GM21528 (cell line): ENCODE measurements at regions not wholly inside any gene's neighbourhood (a gene's known extent, or its start where the extent isn't known, plus 50 kb on each side); places are given as distances from the start of the nearest gene placed in this dataset.

Experiments
- ATAC-seq: cut with Tn5 transposase; IDR thresholded peaks from one replicate; pipeline ENCODE4 v1.9.1; 2021; ENCODE audit warnings: mild to moderate bottlenecking, moderate library complexity; ENCODE audit not compliant: unreplicated experiment, low FRiP score

DNA sequence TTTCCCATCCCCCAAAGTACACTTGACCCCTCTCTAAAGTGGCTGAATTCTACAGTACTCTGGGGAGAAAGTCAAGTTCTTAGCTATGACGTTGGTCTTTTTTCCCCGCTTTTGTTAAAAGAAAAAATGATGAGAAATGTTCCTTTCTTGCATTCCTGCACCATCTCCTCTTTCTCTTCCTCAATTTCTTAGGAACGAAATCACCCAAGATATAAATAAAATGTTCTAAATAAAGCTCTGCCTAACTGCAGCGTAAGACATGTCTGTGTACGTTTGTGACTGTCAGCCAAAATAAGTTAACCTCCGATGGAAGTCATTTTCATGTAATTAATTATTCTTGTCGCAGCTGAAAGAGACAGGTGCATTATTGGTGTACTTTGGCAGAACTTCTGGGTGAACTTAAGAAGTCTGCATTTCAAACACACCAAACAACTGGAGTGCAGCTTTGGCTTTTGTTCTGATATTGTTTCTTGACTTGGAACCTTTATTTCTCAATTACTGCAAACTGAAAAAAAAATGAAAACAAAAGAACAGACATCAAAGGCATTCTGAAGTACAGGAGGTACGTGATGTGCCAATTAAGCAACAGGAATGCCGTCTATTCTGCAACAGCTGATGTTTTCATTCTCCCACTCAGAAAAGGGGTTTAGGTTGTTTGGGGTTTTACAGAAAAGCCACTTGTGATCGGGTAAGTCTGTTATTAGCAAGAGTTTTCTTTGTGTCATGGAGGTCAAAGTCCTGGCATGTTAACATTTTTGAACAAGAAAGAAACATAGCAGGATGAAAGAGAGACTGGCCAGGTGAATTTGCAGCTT is 82.4 kb upstream of the SDK1 start:
- no peak for ATAC-seq

DNA sequence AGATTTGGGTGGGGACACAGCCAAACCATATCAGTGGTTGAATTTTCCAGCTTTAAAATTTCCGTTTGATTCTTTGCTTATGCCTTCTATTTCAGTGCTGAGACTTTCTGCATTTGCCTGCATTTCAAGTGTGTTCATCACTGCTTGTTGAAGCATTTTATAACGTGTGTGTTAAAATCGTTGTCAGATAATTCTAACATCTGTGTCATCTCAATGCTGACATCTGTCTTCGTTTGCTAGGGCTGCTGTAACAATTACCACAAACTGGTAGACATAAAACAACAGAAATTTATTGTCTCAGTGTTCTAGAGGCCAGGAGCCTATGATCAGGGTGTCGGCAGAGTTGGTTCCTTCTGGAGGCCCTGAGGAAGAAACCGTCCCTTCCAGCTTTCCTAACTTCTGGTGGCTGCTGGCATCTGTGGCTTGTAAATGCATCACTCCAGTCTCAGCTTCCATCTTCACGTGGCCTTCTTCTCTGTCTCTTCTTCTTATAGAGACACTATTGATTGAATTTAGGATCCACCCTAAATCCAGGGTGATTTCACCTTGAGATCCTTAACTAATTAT is 71.1 kb upstream of the SDK1 start:
- ATAC-seq, result no peak

DNA sequence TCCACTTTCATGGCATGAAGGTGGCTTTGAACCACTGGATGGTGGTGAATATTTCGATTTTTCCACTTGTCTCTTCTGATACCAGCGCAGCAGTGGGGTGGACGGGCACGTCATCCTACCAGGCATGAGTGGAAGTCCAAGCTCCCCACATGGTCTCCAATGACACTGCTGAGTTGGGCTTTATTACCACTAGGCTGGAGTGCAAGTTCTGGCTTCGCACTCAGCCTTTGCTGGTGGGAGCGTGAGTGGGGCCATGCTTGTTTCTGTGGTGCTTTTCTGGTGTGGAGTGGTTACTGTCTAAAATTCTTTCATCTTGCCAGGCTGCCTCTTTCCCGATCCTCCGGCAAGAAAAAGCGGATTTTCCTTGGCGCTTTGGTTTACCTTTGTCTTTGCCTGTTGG is 70.1 kb upstream of the SDK1 start:
- ATAC-seq, result no peak

DNA sequence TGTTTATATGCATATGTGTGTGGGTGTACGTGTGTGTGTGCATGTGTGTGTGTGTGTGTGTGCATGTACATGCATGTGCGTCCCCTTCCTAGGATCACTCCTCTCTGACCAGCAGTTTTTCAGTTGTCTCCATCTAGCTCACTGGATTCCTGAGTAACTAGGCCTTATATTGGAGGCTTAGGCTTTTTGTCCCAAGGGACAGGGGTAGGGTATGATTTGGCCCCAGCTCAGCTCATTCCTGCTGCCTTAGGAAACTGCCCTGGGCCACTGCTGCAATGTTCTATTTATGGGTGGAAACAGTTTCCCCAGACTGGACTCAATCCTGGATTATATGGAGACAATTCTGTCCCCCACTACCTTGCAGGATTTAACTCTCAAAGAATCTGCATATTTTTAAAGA is 68.8 kb upstream of the SDK1 start:
- no peak for ATAC-seq

DNA sequence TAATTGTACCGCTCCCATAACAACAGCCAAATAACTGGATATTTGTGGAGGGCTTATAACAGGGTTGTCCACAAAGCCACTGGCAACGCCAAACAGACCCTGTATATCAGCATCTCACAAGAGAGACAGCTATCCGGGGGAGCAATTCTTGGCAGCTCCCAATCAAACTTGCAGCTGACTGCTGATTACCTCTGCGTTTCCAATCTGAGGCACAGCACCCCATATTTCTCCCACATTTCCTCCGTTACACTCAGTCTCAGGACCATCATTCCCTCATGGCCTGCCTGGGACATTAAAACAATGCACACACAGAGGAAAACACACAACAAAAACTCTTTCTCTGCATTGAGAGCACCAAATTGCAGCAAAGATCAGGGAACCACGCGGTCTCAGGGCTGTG is 67.8 kb upstream of the SDK1 start:
- ATAC-seq, result no peak

DNA sequence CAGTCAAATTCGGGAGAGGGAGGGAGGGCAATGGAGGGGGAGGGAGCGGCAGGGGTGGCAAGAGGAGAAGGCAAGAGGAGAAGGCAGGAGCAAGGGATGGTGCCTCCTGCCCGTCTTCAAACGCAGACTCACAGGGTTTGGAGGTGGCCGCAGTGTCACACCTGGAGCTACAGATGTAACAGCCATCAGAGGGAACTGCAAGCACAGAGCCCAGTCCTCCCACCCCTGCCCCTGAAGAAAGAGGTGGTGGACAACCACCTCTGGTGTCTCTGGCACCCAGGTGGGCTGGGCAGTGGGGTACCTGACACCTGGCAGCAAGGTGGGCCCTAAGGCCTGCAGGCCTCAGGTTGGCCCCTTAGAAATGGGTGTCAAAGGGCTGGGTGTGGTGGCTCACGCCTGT is 67.0 kb upstream of the SDK1 start:
- no peak for ATAC-seq

DNA sequence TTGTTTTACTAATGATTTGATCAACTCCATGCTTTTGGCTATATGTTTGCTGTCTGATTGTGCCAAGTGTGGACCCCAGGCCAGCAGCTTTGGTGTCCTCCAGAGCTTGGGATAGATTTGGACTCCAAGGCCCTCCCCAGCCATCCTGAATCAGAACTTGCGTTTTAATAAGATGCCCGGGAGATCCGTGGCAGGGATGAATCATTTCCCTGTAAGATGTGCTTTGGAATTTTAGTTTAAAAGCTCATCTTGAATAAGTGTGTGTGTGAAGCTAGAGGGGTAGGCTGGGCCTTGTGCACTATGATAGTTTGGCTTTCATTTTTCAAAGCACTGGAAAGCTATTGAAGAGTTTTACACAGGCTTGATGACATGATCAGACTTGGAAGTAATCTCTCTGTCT is 66.2 kb upstream of the SDK1 start:
- ATAC-seq, result no peak

DNA sequence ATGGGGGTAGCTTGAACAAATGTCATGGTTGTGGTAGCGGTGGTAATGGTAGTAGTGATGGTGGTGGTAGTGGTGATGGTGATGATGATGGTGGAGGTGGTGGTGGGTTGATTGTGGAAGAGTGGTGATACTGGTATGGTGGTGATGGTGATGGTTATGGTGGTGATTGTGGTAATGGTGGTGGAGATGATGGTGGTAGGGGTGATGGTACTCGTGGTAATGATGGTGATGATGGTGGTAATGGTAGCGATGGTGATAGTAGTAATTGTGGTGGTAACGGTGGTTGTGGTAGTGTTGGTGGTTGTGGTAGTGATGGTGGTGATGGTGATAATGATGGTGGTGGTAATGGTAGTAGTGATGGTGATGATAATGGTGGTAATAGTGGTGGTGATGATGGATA is 65.7 kb upstream of the SDK1 start:
- no peak for ATAC-seq

DNA sequence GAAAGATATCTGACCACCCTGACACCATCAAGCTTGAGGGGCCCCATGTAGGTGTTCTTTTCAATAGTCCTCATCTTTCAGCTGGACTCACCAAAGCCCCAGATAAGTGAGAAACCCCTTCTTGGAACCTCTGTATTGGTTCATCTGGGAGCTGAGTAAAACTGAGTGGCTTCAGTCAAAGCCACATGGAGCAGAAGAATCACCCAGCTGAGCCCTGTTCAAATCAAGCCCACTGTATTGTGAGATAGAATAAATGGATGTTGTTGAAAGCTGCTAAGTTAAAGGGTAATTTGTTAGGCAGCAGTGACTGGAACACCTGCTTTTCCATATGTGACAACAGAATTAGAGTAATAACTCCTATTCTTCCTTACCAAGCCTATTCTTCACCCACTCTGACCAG is 64.8 kb upstream of the SDK1 start:
- no peak for ATAC-seq

DNA sequence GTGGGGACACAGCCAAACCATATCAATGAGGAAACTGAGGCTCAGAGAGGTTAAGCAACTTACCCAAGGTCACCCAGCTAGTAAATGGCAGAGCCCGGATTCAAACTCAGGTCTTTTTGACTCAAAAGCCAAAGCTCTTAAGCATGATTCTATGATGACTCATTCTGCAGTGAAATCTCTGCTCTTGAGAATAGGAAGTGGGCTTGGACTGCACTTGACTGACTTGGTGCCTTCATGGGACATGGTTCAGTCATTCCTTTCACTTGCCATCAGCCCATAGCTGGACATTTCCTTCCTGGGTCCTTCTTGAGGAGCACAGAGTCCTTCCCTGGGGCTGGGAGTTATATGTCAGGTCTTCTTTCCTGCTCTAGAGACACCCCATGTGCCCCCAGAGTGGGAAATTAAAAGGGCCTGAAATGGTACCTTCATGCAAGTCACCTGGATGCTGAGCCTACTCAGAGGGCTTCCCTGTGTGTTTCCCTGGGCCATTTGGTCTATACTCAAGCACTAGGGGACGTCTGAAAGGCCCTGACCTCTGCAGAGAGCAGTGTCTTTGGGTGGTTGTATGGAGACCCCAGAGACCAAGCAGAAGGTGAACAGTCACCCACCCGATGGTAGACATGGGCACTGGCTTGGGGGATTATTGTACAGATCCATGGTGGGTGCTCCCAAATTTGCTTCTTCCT is 62.4 kb upstream of the SDK1 start:
- ATAC-seq, result no peak

DNA sequence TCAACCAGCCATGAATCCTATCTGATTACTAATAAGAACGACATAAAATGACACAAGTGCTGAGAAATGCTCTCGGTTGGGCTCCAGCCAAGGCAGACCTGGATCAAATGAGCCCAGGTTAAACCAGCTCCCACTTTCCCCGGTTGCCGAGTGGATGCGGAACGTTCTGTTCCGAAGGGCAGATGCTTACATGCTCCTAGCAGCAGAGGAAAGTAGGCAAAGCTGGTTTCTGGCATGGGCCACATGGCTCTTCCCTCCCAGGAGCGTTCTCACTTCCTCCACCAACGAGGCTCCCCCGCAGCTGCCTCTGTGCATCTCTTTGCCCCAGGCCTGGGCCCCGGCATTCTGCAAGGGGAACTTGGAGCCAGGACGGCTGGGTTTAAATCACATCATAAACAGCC is 61.8 kb upstream of the SDK1 start:
- no peak for ATAC-seq

DNA sequence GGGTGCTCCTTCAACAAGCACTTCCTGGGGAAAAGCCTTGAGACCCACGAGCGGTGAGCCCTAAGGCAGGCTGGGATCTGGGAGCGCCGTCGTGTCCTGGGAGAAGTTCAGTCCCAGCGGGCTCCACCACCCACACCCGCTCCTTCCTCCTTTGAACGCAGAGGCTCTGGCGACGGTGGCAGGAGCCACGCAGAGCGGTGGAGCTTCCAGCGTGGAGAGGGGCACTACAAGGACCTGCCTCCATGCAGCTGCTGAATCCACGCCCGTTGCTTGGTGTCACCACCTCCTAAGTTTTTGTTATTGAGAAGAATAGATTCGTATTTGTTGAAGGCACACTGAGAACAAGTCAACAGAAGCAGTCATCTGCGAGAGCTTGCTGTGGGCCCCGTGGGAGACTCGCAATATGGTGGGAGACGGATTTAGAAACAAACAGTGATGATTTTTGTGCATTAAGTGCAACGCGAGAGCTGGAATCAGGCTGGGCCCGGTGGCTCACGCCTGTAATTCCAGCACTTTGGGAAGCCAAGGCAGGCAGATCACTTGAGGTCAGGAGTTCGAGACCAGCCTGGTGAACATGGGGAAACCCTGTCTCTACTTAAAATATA is 60.1 kb upstream of the SDK1 start:
- no peak for ATAC-seq

DNA sequence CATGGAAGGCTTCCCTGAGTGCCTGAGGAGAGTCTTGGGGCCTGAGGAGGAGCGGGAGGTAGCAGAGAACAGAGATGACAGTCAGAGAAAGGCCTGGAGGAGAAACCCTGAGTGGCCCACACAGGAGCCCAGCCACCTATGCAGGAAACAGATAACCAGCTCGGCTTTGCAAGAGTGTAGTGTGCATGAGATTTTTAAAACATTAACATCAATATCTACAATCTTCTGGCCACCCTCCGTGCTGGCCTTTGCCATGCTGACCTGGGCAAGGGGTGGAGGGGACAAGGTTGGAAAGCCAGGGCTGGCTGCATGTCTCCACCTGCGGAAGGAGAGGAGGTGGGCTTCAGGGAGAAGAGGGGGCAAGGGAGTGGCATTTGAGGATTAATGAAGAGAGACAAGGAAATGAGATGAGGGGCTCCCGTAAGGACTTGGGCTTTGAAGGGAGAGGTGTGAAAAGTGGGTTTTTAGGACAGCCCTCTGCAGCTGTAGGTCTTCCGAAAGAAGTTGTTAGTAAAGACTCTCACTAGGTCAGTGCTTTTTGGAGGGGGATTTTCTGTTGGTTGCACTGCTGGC is 59.3 kb upstream of the SDK1 start:
- no peak for ATAC-seq

DNA sequence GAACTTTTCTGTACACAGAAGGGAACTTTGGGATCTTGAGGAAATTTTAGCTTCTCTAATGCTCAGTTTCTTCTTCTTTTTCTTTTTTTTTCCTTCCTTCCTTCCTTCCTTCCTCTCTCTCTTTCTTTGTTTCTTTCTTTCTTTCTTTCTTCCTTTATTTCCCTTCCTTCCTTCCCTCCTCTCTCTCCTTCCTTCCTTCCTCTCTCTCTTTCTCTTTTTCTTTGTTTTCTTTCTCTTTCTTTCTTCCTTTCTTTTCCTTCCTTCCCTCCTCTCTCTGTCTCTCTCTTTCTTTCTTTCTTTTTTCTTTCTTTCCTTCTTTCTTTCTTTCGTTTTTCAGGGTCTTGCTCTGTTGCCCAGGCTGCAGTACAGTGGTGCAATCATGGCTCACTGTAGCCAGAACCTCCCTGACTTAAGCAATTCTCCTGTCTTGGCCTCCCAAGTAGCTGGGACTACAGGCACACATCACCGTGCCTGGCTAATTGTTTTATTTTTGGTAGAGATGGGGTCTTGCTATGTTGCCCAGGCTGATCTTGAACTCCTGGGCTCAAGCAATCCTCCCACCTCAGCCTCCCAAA is 58.6 kb upstream of the SDK1 start:
- ATAC-seq, result no peak

DNA sequence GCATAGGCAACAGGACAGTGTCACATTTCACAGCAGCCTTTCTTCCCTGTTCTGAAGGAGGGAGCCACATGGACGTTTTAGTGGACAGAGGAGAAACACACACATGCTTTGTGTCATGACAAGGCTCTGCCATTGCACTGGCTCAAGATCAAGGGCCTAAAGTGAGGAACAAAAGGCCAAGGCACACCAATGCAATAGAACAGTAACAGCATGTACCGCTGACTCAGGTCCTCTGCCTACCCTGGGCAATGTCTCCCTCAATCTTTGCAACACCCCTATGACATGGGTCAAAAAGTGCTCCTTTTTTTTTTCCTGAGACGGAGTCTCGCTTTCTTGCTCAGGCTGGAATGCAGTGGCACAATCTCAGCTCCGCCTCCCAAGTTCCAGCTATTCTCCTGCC is 57.8 kb upstream of the SDK1 start:
- ATAC-seq, result no peak

DNA sequence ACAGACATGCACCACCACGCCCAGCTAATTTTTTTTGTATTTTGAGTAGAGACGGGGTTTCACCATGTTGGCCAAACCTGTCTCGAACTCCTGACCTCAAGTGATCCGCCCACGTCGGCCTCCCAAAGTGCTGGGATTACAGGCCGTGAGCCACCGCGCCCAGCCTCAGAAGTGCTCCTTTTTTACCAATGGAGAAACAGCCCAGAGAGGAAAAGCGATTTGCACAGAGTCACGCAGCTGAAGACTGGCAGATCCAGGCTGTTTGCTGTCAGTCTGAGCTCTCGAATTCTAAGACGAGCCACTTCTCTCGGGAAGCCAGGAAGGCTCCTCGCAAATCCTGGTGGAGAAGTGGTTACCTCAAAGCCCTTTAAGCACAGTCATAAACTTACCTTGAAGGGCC is 57.4 kb upstream of the SDK1 start:
- ATAC-seq, result no peak

DNA sequence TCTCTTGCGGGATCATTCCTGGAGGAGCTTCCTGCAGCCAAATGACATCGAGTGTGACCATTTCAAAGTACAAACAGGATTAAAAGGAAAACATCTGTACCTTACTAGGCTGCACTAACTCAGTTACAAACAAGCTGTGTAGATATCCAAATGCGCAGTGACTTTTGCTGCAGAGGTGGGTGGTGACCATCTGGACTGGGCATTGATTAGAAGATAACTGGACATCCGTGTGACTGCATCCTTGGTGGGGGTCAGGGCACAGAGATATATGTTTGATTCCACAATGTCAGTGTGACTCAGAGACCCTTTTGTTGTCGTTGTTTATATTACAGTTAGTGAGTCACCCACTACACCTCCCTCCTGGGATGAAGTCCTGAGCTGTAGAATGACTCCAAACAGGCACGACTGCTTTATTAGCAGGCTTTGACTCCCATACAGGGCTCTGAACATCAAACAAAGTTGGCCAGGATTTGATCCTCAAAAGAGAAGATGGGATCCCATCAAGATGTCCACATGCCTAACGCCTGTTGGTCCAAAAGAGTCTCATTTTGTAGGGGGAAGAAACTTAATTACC is 56.7 kb upstream of the SDK1 start:
- ATAC-seq, result no peak

DNA sequence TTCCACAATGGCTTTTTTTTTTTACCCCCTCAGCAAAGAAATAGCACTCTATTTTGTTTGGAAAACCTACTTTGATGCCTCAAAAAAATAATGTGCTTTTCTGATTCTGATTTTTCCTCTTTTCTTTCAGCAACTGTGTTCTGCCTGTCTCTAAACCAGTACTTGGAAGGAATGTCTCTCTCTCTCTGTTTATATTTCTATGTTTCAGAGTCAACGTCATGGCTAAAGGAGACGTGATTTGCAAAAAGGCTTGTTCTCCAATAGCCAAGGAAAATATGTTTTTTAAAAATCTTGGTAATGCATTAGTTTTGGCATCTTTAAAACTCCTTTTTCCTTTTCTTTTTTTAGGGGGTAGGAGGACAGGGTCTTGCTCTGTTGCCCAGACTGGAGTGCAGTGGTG is 56.0 kb upstream of the SDK1 start:
- ATAC-seq, result no peak

DNA sequence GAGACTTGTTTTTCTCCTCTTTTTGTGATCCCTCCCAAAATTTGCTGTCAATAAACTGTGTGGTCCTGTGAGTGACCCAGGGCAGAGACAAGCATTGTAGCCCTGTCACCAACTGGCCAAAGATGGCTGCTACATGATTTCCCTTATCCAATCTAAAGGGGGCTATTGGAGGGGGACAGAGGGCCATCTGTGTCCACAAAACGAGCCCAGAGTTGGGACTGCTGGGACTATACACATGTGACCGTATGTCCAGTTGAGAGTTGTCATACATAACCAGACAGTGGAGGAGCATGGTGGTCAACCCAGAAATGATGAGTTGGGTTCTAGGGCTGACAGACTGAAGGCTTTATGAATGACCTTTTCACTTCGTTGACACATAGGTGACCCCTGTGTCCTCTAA is 55.3 kb upstream of the SDK1 start:
- ATAC-seq, result no peak

DNA sequence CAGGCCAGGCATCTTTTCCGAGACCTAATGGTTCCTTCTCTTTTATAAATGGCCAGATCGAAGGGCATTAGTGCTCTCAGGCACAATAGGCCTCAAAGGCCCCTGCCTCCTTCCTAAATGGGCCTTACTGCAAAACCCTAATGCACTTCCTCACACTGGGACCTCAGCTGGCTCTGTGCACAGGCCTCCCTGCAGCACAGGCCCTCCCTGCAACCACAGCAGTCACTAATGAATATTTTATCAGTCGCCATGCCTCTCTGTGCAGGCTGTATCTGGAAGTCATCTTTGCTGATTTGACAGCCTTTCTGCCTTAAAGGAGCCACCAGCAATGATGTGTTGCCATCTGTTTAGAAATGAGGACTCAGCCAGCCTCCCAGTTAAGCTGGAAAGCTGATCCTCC is 54.9 kb upstream of the SDK1 start:
- ATAC-seq, result no peak

DNA sequence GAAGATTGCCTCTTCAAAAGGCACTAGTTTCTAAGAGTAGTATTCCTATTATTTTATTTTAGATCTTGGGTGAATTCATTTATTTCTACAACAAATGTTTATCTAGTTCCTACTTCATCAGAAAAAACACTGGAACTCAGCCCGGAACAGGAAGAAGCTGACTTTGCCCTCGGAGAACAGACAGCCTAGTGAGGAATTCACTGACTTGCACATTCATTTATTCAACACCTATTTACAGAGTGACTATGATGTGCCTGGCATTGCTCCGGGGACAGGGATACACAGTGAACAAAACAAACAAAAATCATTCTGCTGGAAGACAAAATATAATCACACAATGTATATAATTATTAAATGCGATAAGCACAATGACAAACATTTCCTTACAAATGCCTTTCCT is 54.4 kb upstream of the SDK1 start:
- no peak for ATAC-seq
